IPS-20b (cell line): ENCODE measurements at regions not wholly inside any gene's neighbourhood (a gene's known extent, or its start where the extent isn't known, plus 50 kb on each side); places are given as distances from the start of the nearest gene placed in this dataset.

Source experiments
- H3K27ac ChIP-seq: one replicate; pipeline ENCODE4 v1.5.1; 2013; ENCODE audit warnings: low read length
- H3K27me3 ChIP-seq: 2 replicates; pipeline ENCODE4 v1.6.1; 2013; ENCODE audit warnings: mild to moderate bottlenecking, low read length, inconsistent platforms; ENCODE audit not compliant: insufficient read depth
- H3K36me3 ChIP-seq: 2 replicates; pipeline ENCODE4 v1.6.1; 2013; ENCODE audit warnings: low read depth, mild to moderate bottlenecking, inconsistent platforms, low read length, moderate library complexity; ENCODE audit not compliant: insufficient read depth
- H3K4me1 ChIP-seq: 2 replicates; pipeline ENCODE4 v1.6.1; 2013; ENCODE audit warnings: mild to moderate bottlenecking, control low read depth, inconsistent platforms, low read length, moderate library complexity; ENCODE audit not compliant: insufficient read depth
- H3K4me3 ChIP-seq: 2 replicates; pipeline ENCODE4 v1.5.1; 2013; ENCODE audit warnings: mild to moderate bottlenecking, low read length, inconsistent platforms
- H3K9ac ChIP-seq: 2 replicates; pipeline ENCODE4 v1.6.1; 2013; ENCODE audit warnings: low read depth, mild to moderate bottlenecking, inconsistent platforms, low read length, moderate library complexity
- H3K9me3 ChIP-seq: 2 replicates; pipeline ENCODE4 v1.6.1; 2013; ENCODE audit warnings: mild to moderate bottlenecking, low read depth, low read length, inconsistent platforms; ENCODE audit not compliant: insufficient read depth

DNA sequence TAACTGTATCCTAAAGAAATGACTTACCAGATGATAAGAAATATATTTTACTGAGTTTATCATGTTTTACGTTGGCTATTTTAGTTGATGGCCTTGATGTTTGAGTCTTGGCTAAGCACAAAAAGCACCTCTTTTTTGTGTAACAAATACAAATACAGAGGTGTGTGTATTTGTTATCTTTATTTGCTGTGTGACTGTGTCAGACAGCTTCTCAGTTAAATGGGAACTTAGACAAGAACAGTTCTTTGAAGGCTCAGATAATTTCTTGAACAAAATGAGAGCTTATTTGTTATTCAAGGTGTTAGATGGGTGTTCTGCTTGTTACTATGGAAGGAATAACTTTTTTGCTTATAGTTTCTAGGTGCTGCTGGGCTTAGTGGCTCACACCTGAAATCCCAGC, 95.4 kb downstream of the RPS12 start:
- H3K36me3 ChIP-seq: no peaks in the 10 kb centered on the region
- no peak overlapping the region for H3K9ac ChIP-seq
- no peaks in the 10 kb centered on the region for H3K9me3 ChIP-seq
- H3K4me1 ChIP-seq: no peaks in the 10 kb centered on the region
- H3K4me3 ChIP-seq: no peak overlapping the region
- no peaks in the 10 kb centered on the region for H3K27me3 ChIP-seq
- no peak overlapping the region for H3K27ac ChIP-seq

DNA sequence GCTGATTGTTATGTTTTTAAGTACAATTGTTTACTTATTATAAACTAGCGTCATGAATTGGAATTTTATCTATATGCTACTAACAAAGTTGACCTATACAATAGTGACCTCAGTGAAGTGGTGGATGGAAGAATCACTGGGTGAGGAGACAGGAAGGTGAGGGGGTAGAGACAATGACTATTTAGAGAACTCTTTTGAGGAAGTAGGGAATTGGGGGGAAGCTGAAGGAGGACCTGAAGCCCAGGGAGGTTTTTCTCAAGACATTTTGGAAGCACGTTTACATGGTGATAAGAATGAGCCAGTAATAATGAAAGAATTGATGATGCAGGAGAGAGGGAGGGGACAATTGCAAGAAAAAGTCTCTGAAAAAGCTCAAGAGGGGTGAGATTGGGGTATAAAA, 96.4 kb downstream of the RPS12 start:
- H3K27me3 ChIP-seq: no peaks in the 10 kb centered on the region
- no peak overlapping the region for H3K9ac ChIP-seq
- no peaks in the 10 kb centered on the region for H3K36me3 ChIP-seq
- no peak overlapping the region for H3K4me3 ChIP-seq
- no peak overlapping the region for H3K27ac ChIP-seq
- no peaks in the 10 kb centered on the region for H3K4me1 ChIP-seq
- no peaks in the 10 kb centered on the region for H3K9me3 ChIP-seq

DNA sequence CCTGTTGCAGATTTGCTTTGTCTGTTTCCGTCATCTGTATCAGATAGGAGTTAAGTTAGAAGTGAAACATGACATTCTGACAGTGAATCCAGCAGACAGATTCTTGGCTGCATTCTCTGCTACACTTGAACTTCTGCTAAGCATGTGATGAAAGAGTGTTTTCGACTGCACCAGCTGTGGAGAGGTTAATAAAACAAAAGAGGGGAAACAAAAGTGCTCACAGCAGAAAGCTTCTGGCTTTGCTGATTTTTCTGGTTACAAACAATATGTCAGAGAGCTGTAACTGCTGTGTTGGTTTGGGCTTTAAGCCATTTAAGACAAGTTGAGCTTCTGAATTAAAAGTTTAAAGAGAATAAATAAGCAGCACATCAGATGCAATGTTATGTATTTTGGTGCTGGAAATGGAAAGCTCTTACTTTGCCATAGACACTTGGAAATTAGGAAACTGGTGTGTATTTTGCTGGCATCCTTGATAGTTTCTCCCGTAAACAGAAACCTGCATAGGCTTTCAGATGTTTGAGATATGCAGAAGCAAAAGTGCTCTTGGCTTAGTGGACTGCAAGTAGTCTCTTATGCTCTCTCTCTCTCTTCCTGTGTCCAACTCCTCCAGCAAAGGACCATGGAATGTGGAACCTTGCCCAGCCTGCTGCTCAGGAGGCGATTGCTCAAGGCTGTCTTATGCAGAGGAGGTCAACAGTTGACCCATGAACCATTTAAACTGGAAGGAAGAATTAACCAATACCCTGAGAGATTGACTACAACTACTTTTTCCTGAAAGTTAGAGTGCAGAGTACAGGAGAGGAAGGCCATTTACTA, 104.9 kb downstream of the RPS12 start:
- Histone ChIP-seq H3K4me3 (no peak overlapping the region), H3K27me3 (no peaks in the 10 kb centered on the region), H3K27ac (no peak overlapping the region)

DNA sequence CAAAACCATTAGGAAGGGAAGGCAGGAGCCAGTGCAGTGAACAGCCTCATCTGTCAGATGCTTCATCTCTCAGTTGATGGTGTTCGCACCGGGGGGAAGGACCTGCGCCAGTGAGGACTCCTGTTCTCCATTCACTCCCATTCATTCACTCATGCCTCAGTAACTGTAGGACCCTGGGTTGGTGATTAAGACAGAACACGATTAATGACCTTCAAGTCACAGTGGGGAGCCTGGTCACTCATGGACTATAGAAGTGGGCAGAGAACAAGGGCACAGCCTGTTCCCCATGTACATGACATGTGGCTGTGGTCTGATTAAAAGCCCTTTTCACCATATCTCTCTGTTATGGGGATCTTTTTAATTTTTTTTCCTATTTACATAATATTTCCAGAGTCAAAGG, 113.3 kb downstream of the RPS12 start:
- Histone ChIP-seq H3K9ac (no peak overlapping the region), H3K36me3 (no peaks in the 10 kb centered on the region), H3K4me3 (no peak overlapping the region), H3K9me3 (no peaks in the 10 kb centered on the region), H3K4me1 (peaks cover 5% of the 10 kb centered on the region; the same call in 1 of the 2 replicates), H3K27me3 (no peaks in the 10 kb centered on the region), H3K27ac (no peak overlapping the region)

More for the DNA sequence above, 104.9 kb downstream of the RPS12 start:
- peaks cover 8% of the 10 kb centered on the region; the same call in 1 of the 2 replicates for H3K4me1 ChIP-seq
- no peak overlapping the region for H3K9ac ChIP-seq
- no peaks in the 10 kb centered on the region for H3K36me3 ChIP-seq
- no peaks in the 10 kb centered on the region for H3K9me3 ChIP-seq

DNA sequence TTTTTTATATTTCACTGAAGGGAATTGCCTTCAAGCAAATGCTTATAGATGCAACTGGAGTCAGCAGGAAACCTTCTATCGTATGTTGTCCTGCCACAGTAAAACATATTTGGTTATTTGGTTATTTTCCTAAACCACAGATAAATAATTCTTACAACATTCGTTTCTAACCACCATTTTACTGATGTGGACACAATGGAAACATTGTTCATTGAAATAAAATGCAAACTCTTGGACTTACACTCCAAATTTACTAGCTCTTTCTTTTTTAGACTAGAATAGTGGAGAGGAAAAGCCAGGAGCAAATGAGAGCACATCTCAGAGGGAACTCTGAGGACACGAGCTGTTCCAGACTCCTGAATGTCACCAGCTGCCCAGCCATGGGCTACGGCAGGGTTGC, 114.8 kb downstream of the RPS12 start:
- H3K27me3 ChIP-seq: no peaks in the 10 kb centered on the region
- no peak overlapping the region for H3K9ac ChIP-seq
- peaks cover 12% of the 10 kb centered on the region; the same call in 1 of the 2 replicates for H3K4me1 ChIP-seq
- H3K9me3 ChIP-seq: no peaks in the 10 kb centered on the region
- no peak overlapping the region for H3K4me3 ChIP-seq
- no peak overlapping the region for H3K27ac ChIP-seq
- no peaks in the 10 kb centered on the region for H3K36me3 ChIP-seq

DNA sequence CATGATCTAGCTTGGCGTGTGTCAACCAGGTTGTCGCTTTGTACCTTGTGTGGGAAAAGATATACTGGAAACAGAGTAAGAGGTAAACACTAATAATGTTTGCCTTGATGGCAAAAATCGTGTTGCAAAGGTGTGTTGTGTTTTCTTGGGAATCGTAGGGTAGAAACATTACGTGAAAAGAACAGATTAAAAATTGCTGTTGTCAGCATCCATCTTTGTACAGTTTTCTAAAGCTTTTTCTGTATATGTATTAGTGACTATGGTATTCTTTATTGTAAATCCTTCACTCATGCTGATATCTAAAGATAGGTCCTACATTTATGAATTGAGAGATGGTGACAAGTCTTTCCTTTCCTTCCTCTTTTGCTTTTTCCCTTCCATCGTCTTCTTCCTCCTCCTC, 116.9 kb downstream of the RPS12 start:
- peaks cover 12% of the 10 kb centered on the region; the same call in 1 of the 2 replicates for H3K4me1 ChIP-seq
- no peaks in the 10 kb centered on the region for H3K9me3 ChIP-seq
- no peak overlapping the region for H3K27ac ChIP-seq
- H3K9ac ChIP-seq: no peak overlapping the region
- no peaks in the 10 kb centered on the region for H3K27me3 ChIP-seq
- H3K4me3 ChIP-seq: no peak overlapping the region
- no peaks in the 10 kb centered on the region for H3K36me3 ChIP-seq

DNA sequence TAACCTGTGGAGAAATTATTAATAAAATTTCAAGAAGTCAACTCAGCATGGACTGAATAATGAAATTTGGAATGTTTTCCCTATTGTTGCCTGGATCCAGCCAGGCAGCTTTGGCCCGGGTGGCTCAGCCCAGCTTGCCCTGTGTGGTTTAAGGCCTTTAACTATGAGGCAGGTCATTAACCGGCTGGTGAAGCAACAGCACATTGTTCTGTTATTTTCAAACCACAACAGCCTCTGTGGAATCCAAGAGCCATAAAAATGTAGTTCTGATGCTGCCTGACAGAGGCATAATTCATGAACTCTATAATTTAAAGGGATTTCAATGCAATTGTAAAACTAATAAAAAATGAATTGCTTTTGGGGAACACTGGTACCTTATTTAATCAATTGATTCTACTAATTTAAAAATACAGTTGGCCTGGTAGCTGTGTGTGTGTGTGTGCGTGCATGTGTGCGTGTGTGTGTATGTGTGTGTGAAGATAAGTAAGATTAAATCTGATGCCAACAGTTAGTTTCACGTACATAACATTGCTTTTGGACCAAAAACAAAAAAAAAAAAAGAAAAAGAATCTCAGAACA, 117.7 kb downstream of the RPS12 start:
- Histone ChIP-seq H3K9ac (no peak overlapping the region), H3K4me3 (no peak overlapping the region), H3K27ac (no peak overlapping the region), H3K27me3 (no peaks in the 10 kb centered on the region), H3K9me3 (no peaks in the 10 kb centered on the region), H3K4me1 (peaks cover 12% of the 10 kb centered on the region; the same call in 1 of the 2 replicates), H3K36me3 (no peaks in the 10 kb centered on the region)

DNA sequence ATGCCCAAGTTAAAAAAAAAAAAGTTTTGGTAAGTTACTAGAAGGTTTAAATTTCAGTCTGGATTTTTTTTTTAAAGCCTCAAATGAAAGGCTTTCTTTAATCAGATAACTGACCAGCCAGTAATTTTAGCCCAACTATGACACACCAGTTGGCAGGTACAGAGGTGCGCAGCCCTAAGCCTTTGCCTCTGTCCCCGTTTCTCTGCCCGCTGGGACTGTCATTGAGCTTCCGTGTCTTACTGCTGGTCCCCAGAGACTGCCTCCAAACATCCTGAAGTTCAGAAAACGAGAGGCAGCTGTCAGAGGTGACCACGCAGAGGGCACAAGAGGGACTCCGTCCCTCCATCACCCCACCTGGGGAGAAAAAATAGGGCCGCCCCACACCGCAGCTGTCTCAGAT, 118.2 kb downstream of the RPS12 start:
- no peak overlapping the region for H3K27ac ChIP-seq
- H3K9ac ChIP-seq: peak overlapping the region; percentile 5; the same call in 1 of the 2 replicates
- H3K4me1 ChIP-seq: peaks cover 12% of the 10 kb centered on the region; the same call in 1 of the 2 replicates
- H3K4me3 ChIP-seq: no peak overlapping the region
- H3K9me3 ChIP-seq: no peaks in the 10 kb centered on the region
- H3K27me3 ChIP-seq: no peaks in the 10 kb centered on the region
- H3K36me3 ChIP-seq: no peaks in the 10 kb centered on the region

DNA sequence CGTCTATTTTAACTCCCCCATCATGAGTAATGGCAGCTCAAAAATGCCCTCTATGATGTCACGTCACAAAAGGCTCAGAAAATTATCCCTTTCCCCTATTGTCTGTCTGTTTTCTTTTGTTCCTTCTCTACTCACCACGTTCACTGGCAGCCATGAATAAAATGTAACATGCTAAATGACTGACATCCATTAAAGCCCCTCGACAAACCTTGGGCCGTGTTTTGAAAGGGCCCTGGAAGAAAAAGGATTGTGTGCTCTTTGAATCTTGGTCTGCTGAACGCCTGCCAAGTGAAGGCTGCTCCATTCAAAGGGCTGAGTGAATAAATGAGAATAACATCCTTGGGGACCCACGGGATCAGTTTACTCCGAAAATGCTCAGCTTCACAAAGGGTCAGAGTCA, 118.7 kb downstream of the RPS12 start:
- no peak overlapping the region for H3K4me3 ChIP-seq
- H3K9me3 ChIP-seq: no peaks in the 10 kb centered on the region
- peaks cover 12% of the 10 kb centered on the region; the same call in 1 of the 2 replicates for H3K4me1 ChIP-seq
- no peaks in the 10 kb centered on the region for H3K36me3 ChIP-seq
- no peaks in the 10 kb centered on the region for H3K27me3 ChIP-seq
- H3K27ac ChIP-seq: no peak overlapping the region
- peak overlapping the region; percentile 5; the same call in 1 of the 2 replicates for H3K9ac ChIP-seq

DNA sequence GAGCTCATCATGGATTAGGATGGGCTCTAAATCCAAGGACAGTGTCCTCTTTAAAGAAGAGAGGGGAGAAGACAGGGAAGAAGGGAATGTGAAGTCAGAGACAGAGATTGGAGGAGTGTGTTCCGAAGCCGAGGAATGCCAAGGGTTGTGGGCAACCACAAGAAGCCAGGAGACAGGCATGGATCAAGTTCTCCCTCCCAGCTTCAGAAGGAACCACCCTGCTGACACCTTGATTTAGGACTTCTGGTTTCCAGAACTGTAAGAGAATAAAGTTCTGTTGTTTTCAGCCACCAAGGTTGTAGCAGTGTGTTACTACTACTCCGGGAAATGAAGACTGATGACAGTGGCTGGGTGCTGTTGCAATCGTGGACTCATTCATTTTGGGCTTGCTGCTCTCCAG, 120.1 kb downstream of the RPS12 start:
- Histone ChIP-seq H3K27ac (no peak overlapping the region), H3K9ac (no peak overlapping the region), H3K36me3 (no peaks in the 10 kb centered on the region), H3K4me1 (peaks cover 12% of the 10 kb centered on the region; the same call in 1 of the 2 replicates), H3K9me3 (no peaks in the 10 kb centered on the region), H3K4me3 (no peak overlapping the region), H3K27me3 (no peaks in the 10 kb centered on the region)

DNA sequence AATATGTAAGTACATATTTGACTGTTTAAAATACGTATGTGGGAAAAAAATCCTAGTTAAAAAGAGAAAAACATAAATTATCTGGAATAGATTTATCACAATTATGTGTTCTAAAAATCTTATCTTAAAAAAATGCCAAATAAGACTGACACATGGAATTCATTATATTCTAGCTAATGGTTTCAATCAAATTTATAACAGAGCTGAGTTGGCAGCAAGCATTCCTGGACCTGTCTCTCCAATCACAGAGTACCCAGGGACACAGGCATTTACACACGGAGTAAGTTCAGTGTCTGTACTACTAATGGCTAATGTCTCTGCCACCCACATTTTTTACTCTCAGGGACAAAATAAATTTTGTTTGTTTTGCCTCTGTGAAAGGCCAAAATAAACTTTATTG, 122.3 kb downstream of the RPS12 start:
- Histone ChIP-seq H3K4me3 (no peak overlapping the region), H3K9ac (no peak overlapping the region), H3K4me1 (peaks cover 10% of the 10 kb centered on the region; the same call in 1 of the 2 replicates), H3K27me3 (no peaks in the 10 kb centered on the region), H3K9me3 (no peaks in the 10 kb centered on the region), H3K27ac (no peak overlapping the region), H3K36me3 (no peaks in the 10 kb centered on the region)

DNA sequence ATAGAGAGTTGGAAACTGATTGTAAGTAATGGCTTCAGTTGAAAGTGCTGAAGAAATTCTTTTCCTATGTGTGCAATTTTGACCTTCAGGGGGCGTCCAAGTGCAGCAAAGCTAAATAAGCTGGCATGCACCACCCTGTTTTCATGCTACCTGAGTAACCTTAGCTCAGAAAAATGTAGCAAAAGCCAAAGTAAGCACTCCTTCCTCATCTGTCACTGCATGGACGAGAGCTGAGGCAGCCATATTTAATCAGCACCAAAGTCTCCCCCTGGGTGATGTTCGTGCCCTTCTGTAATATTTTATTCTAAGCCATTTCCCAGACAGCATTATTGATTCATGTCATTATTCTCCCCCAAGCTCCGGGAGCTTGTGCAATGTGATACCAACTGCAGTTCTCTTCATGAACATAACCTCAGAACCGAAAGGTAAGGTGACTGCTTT, 123.1 kb downstream of the RPS12 start:
- Histone ChIP-seq H3K9ac (no peak overlapping the region), H3K4me1 (peaks cover 8% of the 10 kb centered on the region; the same call in 1 of the 2 replicates), H3K27me3 (no peaks in the 10 kb centered on the region), H3K9me3 (no peaks in the 10 kb centered on the region), H3K27ac (no peak overlapping the region), H3K4me3 (no peak overlapping the region), H3K36me3 (no peaks in the 10 kb centered on the region)
